ENCODE measurements at regions not wholly inside any gene's neighbourhood (a gene's known extent, or its start where the extent isn't known, plus 50 kb on each side); places are given as distances from the start of the nearest gene placed in this dataset.

DNA sequence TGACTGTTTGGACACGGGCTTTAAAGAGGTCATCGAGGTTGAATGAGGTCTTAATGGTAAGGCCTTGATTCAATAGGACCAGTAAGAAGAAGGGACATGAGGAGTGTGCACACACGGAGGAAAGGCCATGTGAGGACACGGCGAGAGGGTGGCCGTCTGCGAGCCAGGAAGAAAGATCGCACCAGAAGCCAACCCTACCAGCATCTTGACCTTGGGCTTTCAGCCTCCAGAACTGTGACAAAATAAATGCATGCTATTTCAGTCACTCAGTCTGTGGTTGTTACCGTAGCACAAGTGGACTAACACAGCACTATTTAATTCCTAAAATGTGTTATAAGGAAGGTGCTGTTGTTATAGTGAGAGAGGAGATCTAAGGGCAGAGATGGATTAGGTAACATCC lies 468.6 kb upstream of the FAT1 start:
- TF ChIP-seq SETDB1 (IDR thresholded peaks at IDR 0.05; ENCODE audit: insufficient read length, low read length) = no peak
- TF ChIP-seq ZFP69B (tag by site-specific recombination; IDR thresholded peaks at IDR 0.05) = no peak

Data from HEK293 (cell line).